A549 (cell line): ENCODE measurements at regions not wholly inside any gene's neighbourhood (a gene's known extent, or its start where the extent isn't known, plus 50 kb on each side); places are given as distances from the start of the nearest gene placed in this dataset.

Source experiments
- ATAC-seq, 2 experiments: fragments of 200-7000 bp in 1 of 2; fragments of >200 bp in 1 of 2; cut with Nextera tagmentation in 1 of 2; cut with Tn5 transposase in 1 of 2; 3 replicates each; pipeline versions ENCODE4 v1.8.0 to v1.9.1; 2018 to 2020; ENCODE audit warnings: mild to moderate bottlenecking in 1 of 2, moderate library complexity in 1 of 2
- CTCF ChIA-PET: fragments of 300-600 bp; sonication (Branson Sonifier 250); formaldehyde crosslinking; extraction: SDS; loops from one replicate; lab custom pipeline; 2021; ENCODE audit warnings: antibody characterized with exemption, inconsistent platforms; lab: Yijun Ruan, JAX
- POLR2A ChIA-PET: fragments of 350-600 bp; formaldehyde crosslinking; extraction: SDS; loops from one replicate; lab custom pipeline; 2021; ENCODE audit warnings: antibody characterized with exemption, inconsistent platforms; lab: Yijun Ruan, JAX
- DNase-seq, 2 experiments: peaks; one replicate each; pipeline versions ENCODE4 v3.0.0 to v3.0.0-alpha.2; 2011 to 2016; ENCODE audit warnings: low read depth in 1 of 2, low spot score in 1 of 2
- FAIRE-seq: peaks from 2 replicates; lab custom pipeline; 2011; peaks lifted over from hg19 to GRCh38; lab: Jason Lieb, UNC
- H3K27ac ChIP-seq, 2 experiments: fragments of >200 bp; sonication (Bioruptor Twin); formaldehyde crosslinking; 3 replicates each; pipeline ENCODE4 v1.5.1; 2016 to 2017
- H3K4me1 ChIP-seq: fragments of >200 bp; sonication (Bioruptor Twin); formaldehyde crosslinking; 3 replicates; pipeline ENCODE4 v1.6.1; 2016
- H3K4me2 ChIP-seq: fragments of >200 bp; sonication (Bioruptor Twin); formaldehyde crosslinking; 3 replicates; pipeline ENCODE4 v1.6.1; 2016
- H3K4me3 ChIP-seq: fragments of >200 bp; sonication (Bioruptor Twin); formaldehyde crosslinking; 3 replicates; pipeline ENCODE4 v1.5.1; 2016
- H3K9me3 ChIP-seq: fragments of >200 bp; sonication (Bioruptor Twin); formaldehyde crosslinking; 3 replicates; pipeline ENCODE4 v1.6.1; 2016
- ATOH8 ChIP-seq: fragments of 250-450 bp; sonication (Bioruptor Pico); IDR thresholded peaks from 2 replicates; pipeline ENCODE4 v1.5.0; 2020; ENCODE audit warnings: low read depth, mild to moderate bottlenecking, moderate library complexity
- BCL3 ChIP-seq: fragments of >200 bp; sonication (Bioruptor Twin); formaldehyde crosslinking; IDR thresholded peaks from 3 replicates; pipeline ENCODE4 v1.6.1; 2016
- BHLHE40 ChIP-seq: IDR thresholded peaks from 2 replicates; pipeline ENCODE4 v1.6.1; 2012; ENCODE audit warnings: low read depth, low read length, inconsistent platforms
- CEBPB ChIP-seq, 2 experiments: fragments of >200 bp in 1 of 2; sonication (Bioruptor Twin) in 1 of 2; formaldehyde crosslinking in 1 of 2; IDR thresholded peaks; 2 replicates each; pipeline ENCODE4 v1.6.1; 2012 to 2016
- ELK1 ChIP-seq: fragments of 150-350 bp; IDR thresholded peaks from 2 replicates; pipeline ENCODE4 v1.6.1; 2014; ENCODE audit warnings: low read depth, mild to moderate bottlenecking, low read length
- ESRRA ChIP-seq: fragments of 150-350 bp; IDR thresholded peaks from 2 replicates; pipeline ENCODE4 v1.6.1; 2014; ENCODE audit warnings: mild to moderate bottlenecking, low read length, borderline replicate concordance
- FOSB ChIP-seq: fragments of 250-450 bp; sonication (Bioruptor Pico); IDR thresholded peaks from 2 replicates; pipeline ENCODE4 v1.5.0; 2020; ENCODE audit warnings: mild to moderate bottlenecking, moderate library complexity
- FOXS1 ChIP-seq: fragments of 250-450 bp; sonication (Bioruptor Pico); IDR thresholded peaks from 2 replicates; pipeline ENCODE4 v1.5.0; 2020; ENCODE audit warnings: mild to moderate bottlenecking, moderate library complexity
- HES2 ChIP-seq: fragments of >200 bp; sonication (Bioruptor Twin); formaldehyde crosslinking; IDR thresholded peaks from 2 replicates; pipeline ENCODE4 v1.6.1; 2016
- JUN ChIP-seq, 2 experiments: fragments of >200 bp; sonication (Bioruptor Twin); formaldehyde crosslinking; IDR thresholded peaks; 2 replicates in 1 of 2; 3 replicates in 1 of 2; pipeline ENCODE4 v1.6.1; 2016 to 2017
- KDM1A ChIP-seq: fragments of 200-600 bp; sonication (generic); IDR thresholded peaks from 2 replicates; pipeline ENCODE4 v1.6.1; 2016; ENCODE audit warnings: low read depth, mild to moderate bottlenecking
- MAFK ChIP-seq: fragments of 450-650 bp; IDR thresholded peaks from 2 replicates; pipeline ENCODE4 v1.6.1; 2014; ENCODE audit not compliant: partially characterized antibody
- MAX ChIP-seq: IDR thresholded peaks from 2 replicates; pipeline ENCODE4 v1.6.1; 2012
- MAZ ChIP-seq: fragments of 150-350 bp; IDR thresholded peaks from 2 replicates; pipeline ENCODE4 v1.6.1; 2014; ENCODE audit warnings: antibody characterized with exemption, low read depth, low read length, borderline replicate concordance
- NPAS2 ChIP-seq: fragments of 250-450 bp; sonication (Bioruptor Pico); IDR thresholded peaks from 2 replicates; pipeline ENCODE4 v1.8.0; 2022; ENCODE audit warnings: mild to moderate bottlenecking, moderate library complexity, borderline replicate concordance
- POLR2A ChIP-seq: IDR thresholded peaks from 2 replicates; pipeline ENCODE4 v1.6.1; 2012; ENCODE audit warnings: mild to moderate bottlenecking, low read length
- RAD21 ChIP-seq, 2 experiments: fragments of >200 bp in 1 of 2; sonication (Bioruptor Twin) in 1 of 2; formaldehyde crosslinking in 1 of 2; IDR thresholded peaks in 1 of 2; conservative IDR thresholded peaks in 1 of 2; 2 replicates in 1 of 2; 3 replicates in 1 of 2; pipeline ENCODE4 v1.6.1; 2012 to 2018; ENCODE audit warnings: inconsistent platforms in 1 of 2
- RCOR1 ChIP-seq: fragments of 150-350 bp; IDR thresholded peaks from 2 replicates; pipeline ENCODE4 v1.6.1; 2014; ENCODE audit warnings: antibody characterized with exemption, low read length, low read depth
- RFX5 ChIP-seq: fragments of 450-650 bp; IDR thresholded peaks from 2 replicates; pipeline ENCODE4 v1.7.1; 2014; ENCODE audit warnings: antibody characterized with exemption, mild to moderate bottlenecking, moderate library complexity
- RNF2 ChIP-seq: fragments of 200-600 bp; sonication (generic); IDR thresholded peaks from 2 replicates; pipeline ENCODE4 v1.6.1; 2016; ENCODE audit warnings: low read depth, mild to moderate bottlenecking, antibody characterized with exemption, moderate library complexity, borderline replicate concordance
- TFCP2L1 ChIP-seq: fragments of 250-450 bp; sonication (Bioruptor Pico); IDR thresholded peaks from 2 replicates; pipeline ENCODE4 v1.5.0; 2021; ENCODE audit warnings: mild to moderate bottlenecking
- ZC3H11A ChIP-seq: fragments of 450-650 bp; IDR thresholded peaks from 2 replicates; pipeline ENCODE4 v1.6.1; 2014; ENCODE audit warnings: antibody characterized with exemption, mild to moderate bottlenecking
- WGBS: methylation state at CpG from one replicate; pipeline ENCODE4 v1.1.6; 2017; ENCODE audit errors: missing lambda C conversion rate; 5-methylcytosine and 5-hydroxymethylcytosine counted together

- WGBS, result 88% methylated on average over 7 of the region's 7 CpGs
- FAIRE-seq, result no peak
- H3K4me3 ChIP-seq, result no peak overlapping the region
- H3K4me2 ChIP-seq, result peak overlapping the region; percentile 41
- no peaks in the 10 kb centered on the region for H3K9me3 ChIP-seq
- DNase-seq, result peak in 1 of 2 experiments; percentile 1
- ATAC-seq, result peak; percentile 54 to 70; a peak in 4 of 6 replicates
- CTCF ChIA-PET, result interaction anchor here (0.6 kb wide), 1 partner anchor 324 kb away, joined by 3 read pairs; no protein-coding TSS in a partner anchor
- peak in 1 of 2 experiments; percentile 11; a peak in 1 of 4 replicates for TF ChIP-seq CEBPB (IDR thresholded peaks at IDR 0.05)
- no peak for TF ChIP-seq ELK1
- peak overlapping the region in 1 of 2 experiments; percentile 49; a peak in 4 of 6 replicates for H3K27ac ChIP-seq
- POLR2A ChIA-PET, result no interaction called here
- 0 out of 3 replicates have a peak, but pooled peaks cover 15% of the 10 kb centered on the region for H3K4me1 ChIP-seq
These were observed 55.3 kb upstream of the RAPGEF2 start for GRCh38 chr4:159047478-159048165.

GRCh38 chr4:159048166-159048886 lies 54.6 kb upstream of the RAPGEF2 start:
- POLR2A ChIA-PET, result no interaction called here
- TF ChIP-seq BCL3 (no peak), RFX5 (no peak), MAFK (no peak), ESRRA (no peak), TFCP2L1 (CRISPR knock-in tag) (no peak), POLR2A (no peak), FOXS1 (no peak), JUN (IDR thresholded peaks at IDR 0.05) (no peak), MAZ (no peak), RNF2 (no peak), RAD21 (conservative IDR thresholded peaks at IDR 0.05 in 1 of 2, IDR thresholded peaks at IDR 0.05 in 1 of 2) (no peak), KDM1A (no peak), CEBPB (IDR thresholded peaks at IDR 0.05) (no peak)
- no peak overlapping the region for H3K4me3 ChIP-seq
- peak; percentile 82 to 87; a peak in 5 of 6 replicates for ATAC-seq
- WGBS, result 58% methylated on average over 16 of the region's 16 CpGs
- H3K4me2 ChIP-seq, result peak overlapping the region; percentile 41
- no peak for FAIRE-seq
- 0 out of 3 replicates have a peak, but pooled peaks cover 15% of the 10 kb centered on the region for H3K4me1 ChIP-seq
- H3K9me3 ChIP-seq, result no peaks in the 10 kb centered on the region
- CTCF ChIA-PET, result interaction anchor here (0.6 kb wide), 1 partner anchor 325 kb away, joined by 3 read pairs; no protein-coding TSS in a partner anchor
- H3K27ac ChIP-seq, result peak overlapping the region in 1 of 2 experiments; percentile 49; a peak in 5 of 6 replicates
- peak; percentile 21 to 47 for DNase-seq

- Histone ChIP-seq H3K4me3 (no peak overlapping the region), H3K4me2 (no peak overlapping the region), H3K27ac (no peak overlapping the region), H3K9me3 (no peaks in the 10 kb centered on the region), H3K4me1 (0 out of 3 replicates have a peak, but pooled peaks cover 15% of the 10 kb centered on the region)
- TF ChIP-seq ZC3H11A, result no peak
- no peak for TF ChIP-seq MAX
- TF ChIP-seq NPAS2 (CRISPR knock-in tag), result no peak
- no peak for TF ChIP-seq ATOH8 (CRISPR knock-in tag)
- TF ChIP-seq HES2, result no peak
- TF ChIP-seq POLR2A, result no peak
- no peak for TF ChIP-seq RCOR1
- TF ChIP-seq BHLHE40, result no peak
- no peak for TF ChIP-seq FOSB (CRISPR knock-in tag)
- TF ChIP-seq MAFK, result no peak
- ChIA-PET POLR2A (no interaction called here), CTCF (interaction anchor here (0.7 kb wide), 1 partner anchor 207 kb away, joined by 3 read pairs; no protein-coding TSS in a partner anchor)
- ATAC-seq (no peak), DNase-seq (no peak), FAIRE-seq (no peak)
- 84% methylated on average over 2 of the region's 2 CpGs for WGBS
These were observed 53.0 kb upstream of the RAPGEF2 start for GRCh38 chr4:159049780-159050375.
